B cell (primary cell): ENCODE measurements at regions not wholly inside any gene's neighbourhood (a gene's known extent, or its start where the extent isn't known, plus 50 kb on each side); places are given as distances from the start of the nearest gene placed in this dataset.

Source experiments
- EZH2 ChIP-seq: IDR thresholded peaks from 2 replicates; pipeline ENCODE4 v1.6.1; 2012; ENCODE audit warnings: borderline replicate concordance, low read depth, mild to moderate bottlenecking, moderate library complexity, low read length; ENCODE audit not compliant: insufficient read depth, poor library complexity, severe bottlenecking
- TF ChIP-seq, protein P1 (sequence below): fragments of 200-600 bp; IDR thresholded peaks from one replicate; pipeline ENCODE4 v1.8.0; 2022; ENCODE audit warnings: antibody characterized with exemption, mild to moderate bottlenecking

DNA sequence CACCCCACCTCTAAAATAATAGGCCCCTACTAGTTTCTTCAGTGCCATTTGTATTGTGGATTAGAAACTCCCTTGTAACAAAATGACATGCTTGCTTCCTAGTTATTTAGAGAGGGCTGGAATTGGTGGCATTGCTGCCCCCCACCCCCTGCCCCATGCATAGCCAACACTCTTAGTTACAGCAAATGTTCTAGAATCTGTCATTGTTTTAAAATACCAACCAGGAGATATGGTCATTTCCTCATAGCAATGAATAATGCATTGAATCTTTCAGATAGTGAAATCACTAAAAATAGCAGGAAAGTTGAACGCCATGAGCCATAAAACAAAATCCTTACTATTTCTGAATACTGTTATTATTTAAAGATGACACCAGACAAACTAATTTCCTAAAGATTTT lies 292.5 kb downstream of the ARPP21 start:
- TF ChIP-seq, protein P1, sequence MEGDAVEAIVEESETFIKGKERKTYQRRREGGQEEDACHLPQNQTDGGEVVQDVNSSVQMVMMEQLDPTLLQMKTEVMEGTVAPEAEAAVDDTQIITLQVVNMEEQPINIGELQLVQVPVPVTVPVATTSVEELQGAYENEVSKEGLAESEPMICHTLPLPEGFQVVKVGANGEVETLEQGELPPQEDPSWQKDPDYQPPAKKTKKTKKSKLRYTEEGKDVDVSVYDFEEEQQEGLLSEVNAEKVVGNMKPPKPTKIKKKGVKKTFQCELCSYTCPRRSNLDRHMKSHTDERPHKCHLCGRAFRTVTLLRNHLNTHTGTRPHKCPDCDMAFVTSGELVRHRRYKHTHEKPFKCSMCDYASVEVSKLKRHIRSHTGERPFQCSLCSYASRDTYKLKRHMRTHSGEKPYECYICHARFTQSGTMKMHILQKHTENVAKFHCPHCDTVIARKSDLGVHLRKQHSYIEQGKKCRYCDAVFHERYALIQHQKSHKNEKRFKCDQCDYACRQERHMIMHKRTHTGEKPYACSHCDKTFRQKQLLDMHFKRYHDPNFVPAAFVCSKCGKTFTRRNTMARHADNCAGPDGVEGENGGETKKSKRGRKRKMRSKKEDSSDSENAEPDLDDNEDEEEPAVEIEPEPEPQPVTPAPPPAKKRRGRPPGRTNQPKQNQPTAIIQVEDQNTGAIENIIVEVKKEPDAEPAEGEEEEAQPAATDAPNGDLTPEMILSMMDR, result no peak
- TF ChIP-seq EZH2, result no peak
